ENCODE measurements at regions not wholly inside any gene's neighbourhood (a gene's known extent, or its start where the extent isn't known, plus 50 kb on each side); places are given as distances from the start of the nearest gene placed in this dataset.
"Not testable (repeated sequence)": the region's sequence is repeated elsewhere in the genome, so short reads cannot be mapped to it uniquely, and the experiment has no call there.

DNA sequence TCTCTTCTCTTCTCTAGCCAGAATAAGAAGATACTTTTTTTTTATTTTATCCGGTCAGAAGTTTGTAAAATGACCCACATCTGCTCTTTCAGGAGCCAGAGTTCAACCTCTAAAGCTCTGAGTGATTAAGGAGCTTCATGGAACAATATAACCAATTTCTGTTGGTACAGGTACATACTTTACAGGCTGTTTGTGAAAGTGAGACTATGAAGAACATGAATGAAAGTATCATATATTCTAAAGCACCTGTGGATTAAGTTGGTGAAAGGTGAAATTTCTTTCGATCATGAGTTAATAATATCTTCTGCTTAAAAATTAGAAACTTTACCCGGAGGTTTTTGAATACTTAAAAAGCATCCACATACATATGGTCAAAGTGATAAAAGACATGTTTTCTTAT is 65.2 kb downstream of the DMRT2 start:
- no peak for DNase-seq

DNA sequence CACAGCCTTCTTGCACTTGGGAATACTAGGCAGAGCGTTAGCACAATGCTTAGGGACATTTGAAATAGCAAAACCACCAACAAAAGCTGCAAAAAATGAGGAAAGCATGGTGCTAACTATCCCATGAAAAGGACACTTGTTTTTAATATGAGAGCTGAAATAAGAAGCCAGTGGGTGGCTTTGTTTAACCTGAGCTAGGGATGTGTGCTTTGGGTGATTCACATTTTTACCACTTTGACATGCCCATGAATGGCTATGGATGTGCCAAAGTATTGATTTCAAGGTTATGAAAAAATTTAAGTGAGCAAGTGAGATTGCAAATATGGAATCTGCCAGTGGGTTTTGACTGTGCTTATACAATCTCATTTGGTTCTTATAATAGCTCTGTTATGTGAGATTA is 67.3 kb downstream of the DMRT2 start:
- no peak for DNase-seq

DNA sequence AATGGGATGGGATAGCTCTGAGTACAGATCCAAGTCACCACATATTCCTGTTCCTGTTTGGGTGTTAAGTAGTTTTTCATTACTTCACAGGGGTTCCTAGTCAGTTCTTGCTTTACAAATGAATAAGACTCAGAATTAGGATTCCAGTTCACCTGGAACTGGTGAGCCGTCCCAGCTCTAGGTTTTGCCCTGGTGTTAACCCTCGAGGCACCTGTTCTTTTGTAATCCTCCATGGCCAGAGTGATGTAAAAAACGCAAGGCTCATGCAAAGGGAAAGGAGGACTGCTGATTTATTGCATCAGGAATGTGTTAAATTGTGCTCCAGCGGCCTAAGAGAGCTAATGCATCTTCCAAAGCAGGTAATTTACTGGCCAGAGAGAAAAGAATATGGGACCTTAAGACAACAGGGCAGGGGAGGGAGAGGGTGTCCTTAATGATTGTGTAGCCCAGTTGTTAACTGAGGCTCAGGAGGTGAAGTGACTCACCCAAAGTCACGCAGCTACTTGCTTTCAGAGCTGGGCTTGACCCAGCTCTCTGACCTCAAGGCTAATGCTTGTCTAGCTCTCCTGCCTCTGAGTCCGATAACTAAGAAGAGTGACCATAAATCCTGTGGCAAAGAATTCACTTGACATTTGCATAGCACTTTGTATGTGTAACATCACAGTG is 70.5 kb downstream of the DMRT2 start:
- DNase-seq, result no peak

DNA sequence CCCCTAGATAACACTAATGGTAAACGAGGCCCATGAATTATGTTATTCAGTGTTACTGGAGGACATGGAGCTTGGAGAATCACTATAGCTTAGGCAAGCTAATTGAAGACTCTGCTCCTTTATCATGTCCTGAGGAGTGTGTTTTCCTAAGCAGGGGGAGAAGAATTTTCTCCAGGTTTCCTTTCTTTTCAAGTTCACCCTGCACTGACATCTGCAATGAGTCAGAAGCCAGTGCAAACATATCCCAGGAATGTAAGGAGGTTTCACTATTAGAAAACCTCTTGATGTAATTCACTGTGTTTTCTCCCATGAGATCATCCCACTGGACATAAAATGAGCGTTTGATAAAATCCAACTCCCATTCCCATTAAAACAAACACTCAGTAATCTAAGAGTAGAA is 75.6 kb downstream of the DMRT2 start:
- DNase-seq, result no peak

DNA sequence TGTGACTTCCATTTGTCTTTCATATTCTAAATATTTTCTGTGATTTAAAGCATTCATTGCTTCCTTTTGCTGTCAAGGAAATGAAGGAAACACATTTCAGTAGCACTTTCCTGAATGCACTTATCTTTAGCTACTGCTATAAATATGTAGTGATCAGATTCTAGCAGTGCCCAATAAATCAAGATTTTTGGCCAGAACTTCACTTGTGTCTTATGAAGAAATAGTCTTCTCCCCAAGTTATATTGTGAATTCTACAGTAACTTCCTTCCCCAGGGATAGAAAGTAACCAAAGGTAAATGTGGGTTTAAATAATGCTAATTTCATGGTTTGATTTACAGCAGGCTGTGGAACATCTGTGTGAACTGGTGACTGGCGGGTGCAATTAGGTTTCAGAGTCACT is 77.9 kb downstream of the DMRT2 start:
- DNase-seq, result no peak

DNA sequence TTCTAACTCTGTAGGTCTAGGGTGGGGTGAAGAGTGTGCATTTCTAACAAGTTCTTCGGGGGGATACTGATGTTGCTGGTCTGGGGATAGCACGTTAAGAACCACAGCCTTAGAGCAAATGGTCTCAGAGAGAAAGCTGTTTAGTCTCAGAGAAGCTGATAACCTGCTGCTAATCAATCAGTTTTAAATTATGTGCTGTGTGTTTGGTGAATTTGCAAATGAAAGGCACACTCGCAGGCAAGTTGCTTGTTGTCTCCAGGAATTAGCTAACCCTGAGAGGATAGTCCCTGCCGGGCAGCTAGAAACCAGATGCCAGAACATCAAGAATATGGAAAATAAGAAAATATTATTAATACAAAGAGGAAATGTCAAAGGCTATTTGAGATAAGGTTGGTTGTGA is 79.2 kb downstream of the DMRT2 start:
- no peak for DNase-seq

DNA sequence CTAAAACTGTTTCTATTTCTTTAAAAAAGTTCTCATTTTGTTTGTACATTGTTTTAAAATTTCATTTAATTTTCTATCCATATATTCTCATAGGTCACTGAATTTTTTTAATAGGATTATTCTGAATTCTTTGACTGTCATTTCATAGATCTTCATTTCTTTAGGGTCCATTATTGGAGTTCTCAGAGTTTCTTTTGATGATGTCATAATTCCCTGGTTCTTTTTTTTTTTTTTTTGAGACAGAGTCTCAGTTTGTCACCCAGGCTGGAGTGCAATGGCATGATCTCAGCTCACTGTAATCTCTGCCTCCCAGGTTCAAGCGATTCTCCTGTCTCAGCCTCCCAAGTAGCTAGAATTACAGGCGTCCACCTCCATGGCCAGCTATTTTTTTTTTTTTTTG is 89.9 kb downstream of the DMRT2 start:
- no peak for DNase-seq

DNA sequence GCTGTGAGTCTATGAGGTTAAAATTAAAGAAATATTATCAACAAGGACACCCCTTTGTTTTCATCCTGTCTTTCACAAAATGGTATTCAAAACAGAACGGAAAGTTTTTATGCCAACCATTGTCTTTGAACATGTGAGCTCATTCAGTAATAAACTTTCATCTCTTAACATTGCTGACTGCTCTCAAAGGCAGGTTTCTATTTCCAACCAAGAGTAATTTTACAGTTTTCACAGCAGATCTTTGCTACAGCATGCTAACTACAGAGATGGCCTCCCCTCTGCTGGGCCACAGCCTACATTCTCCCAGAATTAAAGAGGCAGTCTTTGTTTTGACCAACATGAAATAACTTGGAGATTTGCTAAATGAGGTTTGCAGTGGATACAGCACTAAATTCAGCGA is 101.5 kb downstream of the DMRT2 start:
- no peak for DNase-seq

DNA sequence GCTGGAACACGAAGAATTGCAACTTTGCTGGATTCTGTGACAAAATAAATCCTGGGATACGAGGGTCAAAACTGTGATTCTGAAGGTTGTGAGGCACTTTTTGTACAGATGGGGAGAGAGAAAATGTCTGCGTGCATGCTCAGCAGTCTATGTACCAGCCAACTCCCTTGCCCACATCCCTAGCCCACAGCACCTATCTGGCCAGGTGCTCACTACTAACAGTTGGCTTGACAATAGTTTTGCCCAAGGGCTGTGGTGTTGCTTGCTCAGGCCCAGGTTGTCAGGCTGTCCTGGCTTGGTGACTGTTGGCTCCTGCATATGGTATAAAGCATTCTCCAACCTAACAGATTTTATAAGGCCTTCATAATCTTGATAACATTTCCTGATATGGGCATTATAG is 102.0 kb downstream of the DMRT2 start:
- no peak for DNase-seq

DNA sequence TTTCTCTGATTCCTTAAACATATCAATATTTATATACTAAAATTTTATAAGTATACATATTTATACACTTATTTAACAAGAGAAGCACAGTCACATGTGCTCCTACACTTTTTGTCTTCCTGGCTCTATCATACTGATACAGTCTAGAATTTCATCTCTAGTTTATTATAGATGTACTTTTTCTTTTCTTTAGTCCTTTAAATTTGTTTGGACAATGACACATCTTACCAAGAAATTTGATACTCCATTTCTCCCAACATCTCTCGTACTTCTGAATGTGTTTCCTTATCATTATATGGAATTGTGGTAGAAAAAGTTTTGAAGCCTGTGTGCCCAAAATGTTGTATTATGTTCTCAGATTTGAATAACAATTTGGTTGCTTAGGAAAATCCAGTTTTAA is 104.6 kb downstream of the DMRT2 start:
- DNase-seq, result no peak

DNA sequence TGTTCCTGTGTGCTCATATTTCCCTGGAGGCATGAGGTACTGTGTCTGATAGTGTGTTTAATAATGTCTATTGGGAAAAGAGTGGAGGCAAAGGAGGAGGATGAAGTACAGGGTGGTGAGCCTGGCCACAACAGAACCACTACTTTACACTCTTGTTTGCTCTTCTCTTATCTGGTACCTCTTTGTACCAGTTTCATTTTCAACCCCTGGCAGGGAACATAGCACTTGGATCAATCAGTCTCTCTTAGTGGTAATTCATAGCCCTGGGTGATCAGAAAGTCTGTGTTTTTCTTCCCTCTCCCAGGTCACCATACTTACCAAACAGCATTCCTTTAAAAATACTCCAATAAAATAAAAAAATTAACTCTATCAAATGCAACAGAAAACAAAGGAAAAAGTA is 105.4 kb downstream of the DMRT2 start:
- DNase-seq, result no peak

DNA sequence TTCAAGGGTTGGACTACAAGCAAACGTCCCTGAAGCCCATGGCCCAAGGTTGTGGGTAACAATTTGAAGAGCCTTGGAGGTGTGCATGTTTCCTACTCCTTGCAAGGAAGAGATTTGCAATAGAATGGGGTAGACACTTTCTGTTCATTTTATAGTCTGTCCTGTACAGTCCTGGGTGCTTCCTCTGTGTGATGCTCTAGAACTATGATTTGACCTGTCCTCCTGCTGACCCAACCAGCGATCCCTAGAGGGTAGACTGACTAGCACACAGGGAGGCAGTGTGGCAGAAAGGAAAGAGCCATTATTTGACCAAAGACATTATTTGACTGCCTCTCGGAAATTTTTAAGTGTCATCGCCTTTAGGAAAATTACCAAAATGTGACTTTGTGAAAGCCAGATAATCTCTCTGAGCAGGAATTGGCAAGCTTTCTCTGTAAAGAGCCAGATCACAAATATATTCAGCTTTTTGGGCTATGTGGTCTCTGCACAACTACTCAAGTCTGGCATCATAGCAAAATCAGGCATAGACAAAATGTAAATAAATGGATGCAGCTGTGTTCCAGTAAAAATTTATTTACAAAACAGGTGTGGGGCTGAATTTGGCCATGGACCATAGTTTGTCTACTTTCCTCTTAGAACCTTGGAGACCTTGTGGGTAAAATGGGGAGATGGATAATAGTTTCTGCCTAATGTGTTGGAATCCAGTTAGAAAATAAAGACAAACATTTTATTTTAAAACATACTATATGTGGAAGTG is 106.8 kb downstream of the DMRT2 start:
- no peak for DNase-seq

DNA sequence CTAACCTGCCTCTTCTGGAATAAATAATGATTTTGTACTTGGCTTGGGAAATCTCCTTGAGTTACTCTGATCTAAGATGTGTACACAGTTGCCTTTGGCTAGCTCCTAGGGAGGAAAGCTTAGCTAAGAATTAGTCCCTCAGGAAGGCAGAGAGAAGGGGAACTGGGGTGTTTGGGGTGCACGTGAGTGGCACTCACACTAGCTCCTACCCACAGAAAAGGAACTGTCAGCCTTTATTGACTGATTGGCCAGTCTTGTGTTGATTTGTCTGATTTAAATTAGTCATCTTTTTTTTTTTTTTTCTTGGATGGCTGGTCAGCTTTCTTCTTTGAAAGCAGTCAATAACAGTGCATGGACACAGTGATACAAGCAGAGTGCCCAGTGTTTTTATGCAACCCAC is 107.7 kb downstream of the DMRT2 start:
- no peak for DNase-seq

DNA sequence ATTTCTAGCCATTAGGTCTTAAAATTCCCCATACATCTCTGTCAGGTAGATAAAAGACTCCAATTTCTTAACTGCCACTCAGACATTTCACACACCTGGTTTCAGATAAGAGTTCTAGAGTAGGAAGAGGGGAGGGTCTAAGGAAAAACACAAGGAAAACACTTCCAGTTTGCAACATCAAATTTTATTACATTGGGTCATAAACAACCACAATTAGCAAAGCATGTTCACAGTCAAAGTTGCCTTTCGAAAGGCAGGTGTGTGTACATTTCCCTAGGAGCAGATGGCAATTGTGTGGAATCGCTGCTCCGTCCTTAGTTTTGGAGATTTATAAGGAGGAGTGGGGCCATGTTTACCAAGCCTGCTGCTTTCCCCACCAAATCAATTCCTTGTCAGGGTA is 120.8 kb downstream of the DMRT2 start:
- DNase-seq, result peak; percentile 16

DNA sequence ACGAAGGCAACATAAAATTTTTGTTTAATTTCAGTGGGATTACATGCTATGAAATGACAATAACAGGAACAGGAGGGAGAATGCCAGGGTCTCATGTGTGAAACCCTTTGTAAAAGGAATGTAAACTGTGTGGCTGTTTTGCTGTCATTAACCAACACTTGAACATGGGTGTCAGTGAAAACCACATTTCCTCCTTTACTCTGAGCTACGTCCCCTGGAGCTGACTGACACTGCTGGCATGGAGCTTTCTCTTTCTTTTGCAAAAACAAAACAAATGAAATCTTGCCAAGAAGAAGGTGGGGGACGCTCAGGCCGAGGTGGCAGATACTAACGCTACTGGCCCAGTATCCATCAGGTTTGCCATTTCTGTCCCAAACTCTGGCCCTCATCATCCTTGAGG is 121.4 kb downstream of the DMRT2 start:
- no peak for DNase-seq

DNA sequence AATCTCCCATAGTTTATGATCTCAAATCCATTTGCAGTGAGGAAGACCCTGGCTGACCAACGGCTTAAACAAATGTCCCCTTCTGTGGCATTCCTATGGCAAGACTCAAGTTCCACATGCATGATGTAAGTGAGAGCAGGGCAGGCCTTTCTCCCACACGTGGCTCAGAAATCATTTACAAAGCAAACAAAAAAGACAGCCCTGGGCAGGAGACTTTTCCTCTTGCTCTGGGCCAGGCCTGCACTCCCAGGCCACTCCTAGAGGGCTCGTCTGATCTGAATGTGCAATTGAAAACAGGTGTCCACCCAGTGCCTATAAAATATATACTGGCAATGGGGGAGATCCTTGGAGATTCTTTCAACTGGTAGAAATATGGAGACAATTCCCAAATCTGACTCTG is 123.1 kb downstream of the DMRT2 start:
- peak; percentile 32 for DNase-seq

DNA sequence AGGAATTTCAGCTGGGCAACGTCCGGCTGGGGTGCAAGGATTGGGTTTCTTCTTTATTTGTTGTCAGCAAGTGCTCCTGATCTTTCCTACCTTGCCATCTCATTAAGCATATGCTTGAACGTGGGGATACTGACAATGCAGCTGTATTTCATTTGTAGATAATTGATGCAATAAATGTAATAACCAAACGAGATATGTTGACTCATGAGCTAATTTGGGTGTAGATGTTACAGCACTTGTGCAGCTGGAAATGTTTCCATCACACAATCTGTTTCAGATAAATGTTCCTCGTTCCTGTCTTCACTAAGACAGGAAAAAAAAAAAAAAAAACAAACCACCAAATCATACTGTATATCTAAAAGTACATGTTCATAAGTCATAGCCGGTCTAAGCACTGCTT is 123.8 kb downstream of the DMRT2 start:
- DNase-seq, result no peak

DNA sequence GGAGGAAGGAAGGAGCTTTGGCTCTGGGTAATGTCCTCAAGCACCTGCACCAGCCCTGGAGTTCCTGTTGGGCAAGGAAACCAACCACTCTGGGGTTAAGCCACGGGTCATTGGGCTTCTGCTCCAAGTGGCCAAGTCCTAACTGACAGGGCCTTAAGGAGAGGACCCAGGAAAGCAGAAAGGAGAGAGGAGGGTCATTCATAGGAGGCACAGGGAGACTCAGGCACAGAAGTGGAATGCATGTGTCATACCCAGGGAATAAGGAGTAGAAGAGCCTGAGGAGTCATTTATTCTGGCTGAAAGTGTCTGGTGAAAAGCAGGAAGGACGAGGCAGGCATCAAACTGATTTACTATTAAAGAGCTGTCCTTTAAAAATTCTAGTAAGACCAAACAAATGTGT is 129.2 kb downstream of the DMRT2 start:
- DNase-seq, result no peak

DNA sequence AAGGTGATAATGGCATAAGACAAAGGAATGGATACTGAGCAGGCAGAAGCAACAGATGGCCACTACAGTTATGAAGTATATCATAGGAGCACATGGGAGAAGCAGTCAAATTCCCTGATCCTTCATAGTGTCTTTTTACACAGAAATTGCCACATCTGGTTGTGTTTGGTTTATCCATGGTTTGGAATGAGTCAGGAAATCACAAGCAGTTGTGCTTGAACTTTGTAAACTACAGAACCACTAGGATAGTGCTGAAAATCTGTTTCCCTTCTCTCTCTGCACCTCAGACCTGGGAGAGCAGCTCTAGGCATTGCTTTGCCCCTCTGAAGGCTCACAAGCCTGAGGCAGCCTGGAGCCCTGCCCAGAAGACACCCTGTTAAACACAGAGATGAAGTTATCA is 134.0 kb downstream of the DMRT2 start:
- DNase-seq, result no peak

DNA sequence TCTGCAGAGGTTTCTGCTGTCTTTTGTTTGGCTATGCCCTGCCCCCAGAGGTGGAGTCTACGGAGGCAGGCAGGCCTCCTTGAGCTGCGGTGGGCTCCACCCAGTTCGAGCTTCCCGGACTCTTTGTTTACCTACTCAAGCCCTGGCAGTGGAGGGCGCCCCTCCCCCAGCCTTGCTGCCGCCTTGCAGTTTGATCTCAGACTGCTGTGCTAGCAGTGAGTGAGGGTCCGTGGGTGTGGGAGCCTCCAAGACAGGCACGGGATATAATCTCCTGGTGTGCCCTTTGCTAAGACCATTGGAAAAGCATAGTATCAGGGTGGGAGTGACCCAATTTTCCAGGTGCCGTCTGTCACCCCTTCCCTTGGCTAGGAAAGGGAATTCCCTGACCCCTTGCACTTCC is 137.0 kb downstream of the DMRT2 start:
- DNase-seq, result not testable (repeated sequence)

DNA sequence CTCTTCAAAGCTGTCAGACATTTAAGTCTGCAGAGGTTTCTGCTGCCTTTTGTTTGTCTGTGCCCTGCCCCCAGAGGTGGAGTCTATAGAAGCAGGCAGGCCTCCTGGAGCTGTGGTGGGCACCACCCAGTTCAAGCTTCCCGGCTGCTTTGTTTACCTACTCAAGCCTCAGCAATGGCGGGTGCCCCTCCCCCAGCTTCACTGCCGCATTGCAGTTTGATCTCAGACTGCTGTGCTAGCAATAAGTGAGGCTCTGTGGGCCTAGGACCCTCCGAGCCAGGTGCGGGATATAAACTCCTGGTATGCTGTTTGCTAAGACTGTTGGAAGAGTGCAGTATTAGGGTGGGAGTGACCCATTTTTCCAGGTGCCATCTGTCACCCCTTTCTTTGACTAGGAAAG is 145.5 kb downstream of the DMRT2 start:
- not testable (repeated sequence) for DNase-seq

DNA sequence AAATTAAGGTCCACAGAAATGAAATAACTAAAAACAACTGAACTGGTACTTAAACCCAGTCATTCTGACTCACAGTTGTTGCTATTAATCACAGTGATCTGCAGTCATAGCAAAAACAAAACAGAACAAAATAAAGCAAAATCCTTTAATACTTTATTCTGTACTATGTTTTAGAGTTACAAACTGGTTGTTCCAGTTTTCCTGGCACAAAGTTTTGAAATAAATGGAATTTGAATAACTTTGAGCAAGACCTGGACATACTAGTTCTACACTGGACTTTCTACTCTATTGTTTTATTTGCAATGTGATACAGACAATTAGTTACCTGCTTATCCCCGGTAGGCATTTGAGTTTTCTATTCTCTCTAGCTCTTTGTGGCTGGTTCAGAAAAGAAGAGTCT is 147.9 kb downstream of the DMRT2 start:
- no peak for DNase-seq

DNA sequence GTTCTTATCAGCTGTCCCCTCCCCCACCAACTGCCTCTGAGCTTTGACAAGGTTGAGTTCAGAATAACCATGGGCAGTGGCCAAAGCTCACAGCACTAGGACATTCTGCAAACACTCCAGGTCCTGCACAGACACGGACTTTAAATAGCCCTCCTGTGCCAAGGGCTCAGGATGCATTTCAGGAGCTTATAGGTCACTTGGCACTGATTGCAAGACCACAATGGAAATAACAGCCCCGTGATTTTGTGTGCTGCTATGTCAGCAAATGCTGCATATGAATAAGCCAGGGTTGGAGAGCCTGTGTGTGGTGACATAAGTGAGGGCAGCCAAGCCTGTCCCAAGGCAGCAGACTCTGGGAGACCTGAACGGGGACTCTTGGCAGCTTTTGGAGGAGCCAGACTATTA is 150.7 kb downstream of the DMRT2 start:
- no peak for DNase-seq

DNA sequence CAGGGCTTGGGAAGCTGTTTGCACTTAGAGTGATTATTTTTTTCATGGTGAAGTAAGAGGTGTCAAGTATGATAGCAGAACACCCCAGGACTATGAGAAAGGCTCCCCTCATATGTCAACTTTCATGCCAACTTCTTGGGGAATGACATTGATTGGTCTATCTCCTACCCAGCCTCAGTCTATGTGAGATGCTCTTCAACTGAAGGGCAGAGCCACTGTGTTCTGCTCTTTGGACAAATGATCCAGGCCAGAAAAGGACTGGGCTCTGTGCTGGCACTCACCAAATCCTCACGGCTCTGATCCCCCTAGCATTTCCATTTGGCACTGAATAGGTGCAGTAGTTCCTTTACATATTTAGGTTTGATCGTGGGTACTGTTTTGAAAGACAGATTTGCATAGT is 151.1 kb downstream of the DMRT2 start:
- DNase-seq, result no peak

DNA sequence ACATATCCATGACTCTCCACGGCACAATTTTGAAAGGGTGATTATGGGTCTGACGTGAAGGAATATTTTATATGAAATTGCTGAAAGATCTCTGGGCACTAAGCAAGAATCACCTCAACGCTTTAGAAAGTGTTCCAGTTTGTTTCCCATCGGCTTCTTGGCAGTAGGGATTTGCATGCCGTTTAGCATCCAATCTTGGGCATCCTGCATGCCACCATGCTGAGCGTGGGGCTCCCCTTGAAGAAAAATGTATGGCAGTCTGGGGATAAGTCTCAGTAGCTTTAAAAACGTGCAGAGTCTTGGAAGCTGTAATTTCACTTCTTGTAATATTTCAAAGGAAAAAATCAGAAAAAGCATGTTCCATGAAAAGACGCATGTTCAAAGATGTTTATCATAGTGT is 151.7 kb downstream of the DMRT2 start:
- DNase-seq, result no peak
